SU-DHL-6 (cell line): ENCODE measurements at regions not wholly inside any gene's neighbourhood (a gene's known extent, or its start where the extent isn't known, plus 50 kb on each side); places are given as distances from the start of the nearest gene placed in this dataset.

ENCODE experiments used
- H2AFZ ChIP-seq: fragments of 200-600 bp; sonication (generic); 2 replicates; pipeline ENCODE4 v1.6.1; 2014; ENCODE audit warnings: low read depth, mild to moderate bottlenecking, moderate library complexity, mixed read lengths, antibody characterized with exemption, low read length; ENCODE audit not compliant: severe bottlenecking
- H3F3A ChIP-seq: fragments of 200-600 bp; shearing (Covaris generic); 2 replicates; pipeline ENCODE4 v1.6.0; 2016; ENCODE audit warnings: antibody characterized with exemption, mild to moderate bottlenecking; ENCODE audit not compliant: insufficient read depth
- H3K27ac ChIP-seq: fragments of 200-600 bp; sonication (generic); 2 replicates; pipeline ENCODE4 v1.5.1; 2016; ENCODE audit warnings: low read depth, mild to moderate bottlenecking, low read length, moderate library complexity, mixed read lengths
- H3K27me3 ChIP-seq: fragments of 200-600 bp; sonication (generic), shearing (Covaris generic); 2 replicates; pipeline ENCODE4 v1.6.0; 2014; ENCODE audit warnings: mild to moderate bottlenecking, low read length
- H3K36me3 ChIP-seq: fragments of 200-600 bp; sonication (generic); 2 replicates; pipeline ENCODE4 v1.6.1; 2014; ENCODE audit warnings: mild to moderate bottlenecking, low read length, mixed read lengths
- H3K4me2 ChIP-seq: fragments of 300-600, 200-600 bp; shearing (Covaris generic), sonication (generic); 2 replicates; pipeline ENCODE4 v1.6.0; 2014; ENCODE audit warnings: low read length, low read depth, mild to moderate bottlenecking; ENCODE audit not compliant: poor library complexity, severe bottlenecking
- H3K4me3 ChIP-seq: fragments of 200-600 bp; sonication (generic); 2 replicates; pipeline ENCODE4 v1.5.1; 2014; ENCODE audit warnings: antibody characterized with exemption, low read length, mild to moderate bottlenecking, mixed read lengths; ENCODE audit not compliant: insufficient read depth, poor library complexity, severe bottlenecking
- H3K79me2 ChIP-seq: fragments of 200-600 bp; sonication (generic); 2 replicates; pipeline ENCODE4 v1.6.1; 2014; ENCODE audit warnings: mild to moderate bottlenecking, low read length, moderate library complexity; ENCODE audit not compliant: insufficient read depth
- H3K9ac ChIP-seq: fragments of 200-600 bp; sonication (generic); 2 replicates; pipeline ENCODE4 v1.7.0; 2014; ENCODE audit warnings: mild to moderate bottlenecking, low read length
- H3K9me2 ChIP-seq: fragments of 200-600 bp; sonication (generic); replicated peaks from 2 replicates; pipeline ENCODE4 v1.6.1; 2014; ENCODE audit warnings: low read length; ENCODE audit not compliant: insufficient read depth
- H3K9me3 ChIP-seq: fragments of 200-600 bp; sonication (generic); 2 replicates; pipeline ENCODE4 v1.6.1; 2014; ENCODE audit warnings: low read length, mixed read lengths; ENCODE audit not compliant: insufficient read depth
- H4K20me1 ChIP-seq: fragments of 200-600 bp; sonication (generic); 2 replicates; pipeline ENCODE4 v1.6.1; 2014; ENCODE audit warnings: low read depth, mild to moderate bottlenecking, antibody characterized with exemption, low read length, moderate library complexity, mixed read lengths
- CTCF ChIP-seq: fragments of 200-600 bp; sonication (generic); IDR thresholded peaks from one replicate; pipeline ENCODE4 v1.5.1; 2017; ENCODE audit warnings: antibody characterized with exemption, mild to moderate bottlenecking, low read length, moderate library complexity; ENCODE audit not compliant: insufficient read depth, poor library complexity, severe bottlenecking
- EZH2phosphoT487 ChIP-seq: fragments of 200-600 bp; sonication (generic), shearing (Covaris generic); conservative IDR thresholded peaks from 2 replicates; pipeline ENCODE4 v1.6.1; 2018; ENCODE audit warnings: mild to moderate bottlenecking, antibody characterized with exemption, low read length, moderate library complexity, mixed read lengths

GRCh38 chr9:88197016-88197415, 58.7 kb upstream of the SPATA31C2 start:
- Histone ChIP-seq H3F3A (no peaks in the 10 kb centered on the region), H3K27ac (no peak overlapping the region), H3K9me3 (no peaks in the 10 kb centered on the region), H2AFZ (no peak overlapping the region), H3K4me2 (no peak overlapping the region), H3K36me3 (no peaks in the 10 kb centered on the region), H3K4me3 (no peak overlapping the region), H3K9me2 (no peaks in the 10 kb centered on the region), H4K20me1 (no peaks in the 10 kb centered on the region), H3K79me2 (no peaks in the 10 kb centered on the region), H3K9ac (no peak overlapping the region), H3K27me3 (no peaks in the 10 kb centered on the region)
- TF ChIP-seq EZH2phosphoT487, result no peak
- no peak for TF ChIP-seq CTCF

GRCh38 chr9:88196142-88196790, 58.0 kb upstream of the SPATA31C2 start:
- H3K4me3 ChIP-seq, result no peak overlapping the region
- no peak overlapping the region for H3K9ac ChIP-seq
- no peak overlapping the region for H3K27ac ChIP-seq
- H3K4me2 ChIP-seq, result no peak overlapping the region
- H2AFZ ChIP-seq, result no peak overlapping the region
- no peaks in the 10 kb centered on the region for H3K9me2 ChIP-seq
- H3K27me3 ChIP-seq, result no peaks in the 10 kb centered on the region
- no peaks in the 10 kb centered on the region for H3K9me3 ChIP-seq
- H4K20me1 ChIP-seq, result no peaks in the 10 kb centered on the region
- no peaks in the 10 kb centered on the region for H3K36me3 ChIP-seq
- no peaks in the 10 kb centered on the region for H3K79me2 ChIP-seq
- H3F3A ChIP-seq, result no peaks in the 10 kb centered on the region
- no peak for TF ChIP-seq CTCF

GRCh38 chr9:88193766-88194165, 55.5 kb upstream of the SPATA31C2 start:
- Histone ChIP-seq H3K27me3 (no peaks in the 10 kb centered on the region), H3K4me2 (no peak overlapping the region)

More at GRCh38 chr9:88193766-88194165, 55.5 kb upstream of the SPATA31C2 start:
- Histone ChIP-seq H3K27ac (no peak overlapping the region), H4K20me1 (no peaks in the 10 kb centered on the region), H3K9me3 (no peaks in the 10 kb centered on the region), H2AFZ (no peak overlapping the region), H3K9me2 (no peaks in the 10 kb centered on the region), H3K79me2 (no peaks in the 10 kb centered on the region), H3K36me3 (no peaks in the 10 kb centered on the region), H3F3A (no peaks in the 10 kb centered on the region), H3K4me3 (no peak overlapping the region), H3K9ac (no peak overlapping the region)
- TF ChIP-seq EZH2phosphoT487 (no peak), CTCF (no peak)
